ENCODE measurements at regions not wholly inside any gene's neighbourhood (a gene's known extent, or its start where the extent isn't known, plus 50 kb on each side); places are given as distances from the start of the nearest gene placed in this dataset.
A peak's percentile ranks its signal among the peaks of the same experiment; 100 is the strongest.
"Not testable (repeated sequence)": the region's sequence is repeated elsewhere in the genome, so short reads cannot be mapped to it uniquely, and the experiment has no call there.

DNA sequence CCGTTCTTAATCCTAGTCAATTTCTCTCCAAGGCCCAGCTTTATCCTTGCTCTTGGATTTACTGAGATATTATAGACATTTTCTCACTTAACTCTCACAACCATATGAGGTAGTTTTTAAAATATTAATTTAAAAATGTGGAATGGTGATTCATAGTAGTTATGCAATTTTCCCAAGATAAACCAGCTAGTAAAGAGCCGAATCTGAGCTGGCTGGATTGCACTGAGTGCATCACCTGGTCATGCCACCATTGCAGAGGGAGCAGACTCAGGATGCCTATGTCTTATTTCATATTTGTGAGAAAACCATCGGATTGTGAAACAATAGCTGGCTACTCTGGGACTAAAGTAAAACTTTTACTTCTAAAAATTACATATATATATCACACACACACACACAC, 494.0 kb downstream of the KCNT2 start:
- Mint-ChIP-seq H3K27me3 (ENCODE audit: unreplicated experiment) (no peaks in the 10 kb centered on the region), H3K36me3 (ENCODE audit: unreplicated experiment) (no peaks in the 10 kb centered on the region), H3K9me3 (ENCODE audit: unreplicated experiment) (no peaks in the 10 kb centered on the region), H3K4me1 (ENCODE audit: low read depth, unreplicated experiment) (peaks cover 1% of the 10 kb centered on the region), H3K27ac (ENCODE audit: unreplicated experiment) (no peak overlapping the region), H3K4me3 (ENCODE audit: unreplicated experiment) (no peak overlapping the region)
- DNase-seq: no peak
- TF ChIP-seq, protein P1, sequence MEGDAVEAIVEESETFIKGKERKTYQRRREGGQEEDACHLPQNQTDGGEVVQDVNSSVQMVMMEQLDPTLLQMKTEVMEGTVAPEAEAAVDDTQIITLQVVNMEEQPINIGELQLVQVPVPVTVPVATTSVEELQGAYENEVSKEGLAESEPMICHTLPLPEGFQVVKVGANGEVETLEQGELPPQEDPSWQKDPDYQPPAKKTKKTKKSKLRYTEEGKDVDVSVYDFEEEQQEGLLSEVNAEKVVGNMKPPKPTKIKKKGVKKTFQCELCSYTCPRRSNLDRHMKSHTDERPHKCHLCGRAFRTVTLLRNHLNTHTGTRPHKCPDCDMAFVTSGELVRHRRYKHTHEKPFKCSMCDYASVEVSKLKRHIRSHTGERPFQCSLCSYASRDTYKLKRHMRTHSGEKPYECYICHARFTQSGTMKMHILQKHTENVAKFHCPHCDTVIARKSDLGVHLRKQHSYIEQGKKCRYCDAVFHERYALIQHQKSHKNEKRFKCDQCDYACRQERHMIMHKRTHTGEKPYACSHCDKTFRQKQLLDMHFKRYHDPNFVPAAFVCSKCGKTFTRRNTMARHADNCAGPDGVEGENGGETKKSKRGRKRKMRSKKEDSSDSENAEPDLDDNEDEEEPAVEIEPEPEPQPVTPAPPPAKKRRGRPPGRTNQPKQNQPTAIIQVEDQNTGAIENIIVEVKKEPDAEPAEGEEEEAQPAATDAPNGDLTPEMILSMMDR (IDR thresholded peaks at IDR 0.05; ENCODE audit: partially characterized antibody, unreplicated experiment): no peak

DNA sequence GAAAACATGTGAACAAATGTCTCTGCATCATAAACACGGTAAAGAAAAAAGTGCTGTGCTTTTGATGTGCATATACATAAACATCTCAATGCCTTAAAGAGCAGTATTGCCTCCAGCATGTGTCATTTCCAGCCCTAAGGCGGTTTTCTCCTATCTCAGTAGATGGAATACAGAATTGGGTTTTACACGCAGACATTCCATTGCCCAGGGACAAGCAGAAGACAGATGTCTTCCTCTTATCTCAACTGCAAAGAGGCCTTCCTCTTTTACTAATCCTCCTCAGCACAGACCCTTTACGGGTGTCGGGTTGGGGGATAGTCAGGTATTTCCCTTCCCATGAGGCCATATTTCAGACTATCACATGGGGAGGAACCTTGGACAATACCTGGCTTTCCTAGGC, 499.2 kb downstream of the KCNT2 start:
- not testable (repeated sequence) for H3K36me3 Mint-ChIP-seq (ENCODE audit: unreplicated experiment)

DNA sequence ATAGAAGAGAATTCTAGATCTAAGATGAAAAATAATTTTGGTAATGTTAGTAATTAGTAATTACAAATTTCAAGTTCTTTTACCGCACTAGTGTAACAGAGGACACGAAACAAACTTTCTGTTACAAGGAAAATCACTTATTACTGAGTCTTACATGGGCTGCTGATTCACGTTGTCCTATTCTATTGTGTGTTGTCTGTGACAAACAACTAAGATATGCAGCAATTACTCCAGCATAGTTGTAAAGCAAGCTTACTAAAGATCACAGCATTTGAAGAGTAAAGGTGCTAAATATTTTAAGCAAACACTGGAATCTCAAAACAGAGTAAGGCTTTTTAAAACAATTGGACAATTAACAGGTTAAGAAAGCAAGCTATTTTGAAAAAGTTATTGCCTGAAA, 502.3 kb downstream of the KCNT2 start:
- peaks cover 1% of the 10 kb centered on the region for H3K9me3 Mint-ChIP-seq (ENCODE audit: unreplicated experiment)

More for the DNA sequence above, 499.2 kb downstream of the KCNT2 start:
- not testable (repeated sequence) for H3K9me3 Mint-ChIP-seq (ENCODE audit: unreplicated experiment); H3K4me3 Mint-ChIP-seq (ENCODE audit: unreplicated experiment); H3K27me3 Mint-ChIP-seq (ENCODE audit: unreplicated experiment); H3K4me1 Mint-ChIP-seq (ENCODE audit: low read depth, unreplicated experiment); DNase-seq
- H3K27ac Mint-ChIP-seq (ENCODE audit: unreplicated experiment): peak overlapping the region; percentile 24

DNA sequence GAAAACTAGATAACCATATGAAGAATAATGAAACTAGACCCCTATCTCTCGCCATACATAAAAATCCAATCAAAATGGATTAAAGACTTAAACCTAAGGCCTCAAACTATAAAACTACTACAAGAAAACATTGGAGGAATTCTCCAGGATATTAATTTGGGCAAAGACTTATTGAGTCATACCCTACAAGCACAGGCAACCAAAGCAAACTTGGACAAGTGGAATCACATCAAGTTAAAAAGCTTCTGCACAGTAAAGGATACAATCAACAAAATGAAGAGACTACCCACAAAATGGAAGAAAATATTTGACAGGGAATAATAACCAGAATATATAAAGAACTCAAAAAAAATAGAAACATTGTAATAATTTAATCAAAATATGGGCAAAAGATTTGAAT, 505.4 kb downstream of the KCNT2 start:
- Mint-ChIP-seq H3K36me3 (ENCODE audit: unreplicated experiment) (peaks cover 11% of the 10 kb centered on the region), H3K4me3 (ENCODE audit: unreplicated experiment) (no peak overlapping the region), H3K27me3 (ENCODE audit: unreplicated experiment) (no peaks in the 10 kb centered on the region), H3K9me3 (ENCODE audit: unreplicated experiment) (peaks cover 3% of the 10 kb centered on the region), H3K4me1 (ENCODE audit: low read depth, unreplicated experiment) (no peaks in the 10 kb centered on the region), H3K27ac (ENCODE audit: unreplicated experiment) (no peak overlapping the region)
- TF ChIP-seq, protein P1 (IDR thresholded peaks at IDR 0.05; ENCODE audit: partially characterized antibody, unreplicated experiment): no peak
- no peak for DNase-seq

More for the DNA sequence above, 502.3 kb downstream of the KCNT2 start:
- Mint-ChIP-seq H3K27ac (ENCODE audit: unreplicated experiment) (no peak overlapping the region), H3K27me3 (ENCODE audit: unreplicated experiment) (no peaks in the 10 kb centered on the region), H3K4me3 (ENCODE audit: unreplicated experiment) (no peak overlapping the region), H3K36me3 (ENCODE audit: unreplicated experiment) (peaks cover 7% of the 10 kb centered on the region), H3K4me1 (ENCODE audit: low read depth, unreplicated experiment) (peaks cover 4% of the 10 kb centered on the region)
- no peak for DNase-seq
- TF ChIP-seq, protein P1 (IDR thresholded peaks at IDR 0.05; ENCODE audit: partially characterized antibody, unreplicated experiment): no peak

DNA sequence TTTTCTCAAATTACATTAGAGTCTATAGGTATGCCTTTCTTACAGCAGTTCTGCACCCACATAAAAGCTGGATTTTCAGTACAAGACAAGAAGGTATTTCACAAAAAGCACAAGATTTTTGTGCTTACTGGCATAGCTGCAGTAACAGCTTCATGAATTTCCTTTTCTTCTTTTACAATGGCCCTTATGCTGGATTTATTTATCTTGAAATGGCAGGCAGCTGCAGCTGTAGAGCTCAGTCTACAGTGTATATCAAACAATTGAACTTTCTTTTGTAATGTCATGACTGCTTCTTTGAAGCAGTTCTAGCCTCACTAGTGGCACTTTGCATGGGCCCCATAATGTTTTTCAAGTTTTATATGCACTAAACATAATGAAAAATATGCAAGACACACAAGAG, 510.2 kb downstream of the KCNT2 start:
- Mint-ChIP-seq H3K4me3 (ENCODE audit: unreplicated experiment) (no peak overlapping the region), H3K36me3 (ENCODE audit: unreplicated experiment) (peaks cover 11% of the 10 kb centered on the region), H3K4me1 (ENCODE audit: low read depth, unreplicated experiment) (peaks cover 3% of the 10 kb centered on the region), H3K27me3 (ENCODE audit: unreplicated experiment) (peaks cover 2% of the 10 kb centered on the region), H3K9me3 (ENCODE audit: unreplicated experiment) (peaks cover 3% of the 10 kb centered on the region), H3K27ac (ENCODE audit: unreplicated experiment) (no peak overlapping the region)
- TF ChIP-seq, protein P1 (IDR thresholded peaks at IDR 0.05; ENCODE audit: partially characterized antibody, unreplicated experiment): no peak
- DNase-seq: no peak

DNA sequence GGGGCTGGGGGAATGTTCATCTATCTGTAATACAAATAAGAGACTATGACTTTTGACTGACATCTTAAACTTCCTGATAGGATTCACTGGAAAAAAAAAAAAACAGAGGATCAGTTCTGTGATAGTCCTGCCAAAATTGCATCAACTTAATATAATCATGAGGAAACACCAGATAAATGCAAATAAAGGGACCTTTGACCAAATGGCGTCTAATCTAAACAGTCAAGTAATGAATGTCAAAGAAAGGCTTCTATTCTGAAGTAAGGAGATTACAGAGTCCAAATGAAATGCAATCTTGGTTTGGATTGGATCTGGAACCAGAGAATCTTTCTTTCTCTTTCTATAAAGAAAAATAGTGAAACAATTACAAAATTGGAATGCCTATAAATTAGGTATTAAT, 513.4 kb downstream of the KCNT2 start:
- H3K4me1 Mint-ChIP-seq (ENCODE audit: low read depth, unreplicated experiment): peaks cover 3% of the 10 kb centered on the region
- no peak overlapping the region for H3K27ac Mint-ChIP-seq (ENCODE audit: unreplicated experiment)
- H3K9me3 Mint-ChIP-seq (ENCODE audit: unreplicated experiment): no peaks in the 10 kb centered on the region
- no peak for DNase-seq
- H3K4me3 Mint-ChIP-seq (ENCODE audit: unreplicated experiment): no peak overlapping the region
- TF ChIP-seq, protein P1 (IDR thresholded peaks at IDR 0.05; ENCODE audit: partially characterized antibody, unreplicated experiment): no peak
- no peaks in the 10 kb centered on the region for H3K36me3 Mint-ChIP-seq (ENCODE audit: unreplicated experiment)
- peaks cover 2% of the 10 kb centered on the region for H3K27me3 Mint-ChIP-seq (ENCODE audit: unreplicated experiment)
